AG04450 (cell line): ENCODE measurements at regions not wholly inside any gene's neighbourhood (a gene's known extent, or its start where the extent isn't known, plus 50 kb on each side); places are given as distances from the start of the nearest gene placed in this dataset.

Source experiments
- CTCF ChIA-PET: fragments of 300-600, 350-600 bp; formaldehyde crosslinking; extraction: SDS; loops from one replicate; lab custom pipeline; 2022; ENCODE audit warnings: antibody characterized with exemption, inconsistent platforms; lab: Charles Lee
- POLR2A ChIA-PET: fragments of 350-600 bp; formaldehyde crosslinking; extraction: SDS; loops from one replicate; lab custom pipeline; 2021; ENCODE audit warnings: antibody characterized with exemption, inconsistent platforms; lab: Yijun Ruan, JAX
- DNase-seq: peaks from one replicate; pipeline ENCODE4 v3.0.0-alpha.2; 2011; ENCODE audit warnings: low read depth, low spot score
- H3K27ac ChIP-seq: one replicate; pipeline ENCODE4 v1.5.1; 2012; ENCODE audit warnings: low read depth, low read length, control low read depth
- H3K27me3 ChIP-seq: one replicate; pipeline ENCODE4 v1.6.0; 2012; ENCODE audit warnings: low read length; ENCODE audit not compliant: control insufficient read depth, insufficient read depth
- H3K4me3 ChIP-seq: 2 replicates; pipeline ENCODE4 v1.5.1; 2011; ENCODE audit warnings: mild to moderate bottlenecking, low read depth, low read length, control low read depth
- H3K9me3 ChIP-seq: 2 replicates; pipeline ENCODE4 v1.5.1; 2012; ENCODE audit warnings: low read length; ENCODE audit not compliant: control insufficient read depth, insufficient read depth
- TF ChIP-seq, protein P1 (sequence below): IDR thresholded peaks from 2 replicates; pipeline ENCODE4 v1.5.1; 2011; ENCODE audit warnings: low read depth, low read length, control low read depth, inconsistent platforms

DNA sequence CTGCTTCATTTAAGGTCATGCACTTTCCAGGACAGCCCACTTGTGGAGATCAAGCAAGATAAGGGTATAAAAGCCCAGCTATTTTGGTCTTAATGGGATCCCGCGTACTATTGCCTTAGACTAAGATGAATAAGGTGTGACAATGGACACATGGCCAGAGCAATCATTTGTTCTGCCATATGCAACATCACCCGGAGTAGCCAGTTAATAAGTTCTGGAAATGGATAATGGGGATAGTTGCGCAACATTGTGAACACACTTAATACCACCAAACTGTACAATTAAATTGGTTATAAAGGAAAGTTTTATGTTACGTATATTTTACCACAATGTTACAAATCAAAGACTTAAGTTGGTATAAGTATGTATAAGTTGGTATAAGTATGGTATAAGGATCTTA lies 674.5 kb downstream of the HDGFL1 start:
- ChIA-PET CTCF (interaction anchor here (0.6 kb wide), 1 partner anchor 63 kb away, joined by 3 read pairs; no protein-coding TSS in a partner anchor), POLR2A (no interaction called here)
- H3K27me3 ChIP-seq, result no peaks in the 10 kb centered on the region
- TF ChIP-seq, protein P1, sequence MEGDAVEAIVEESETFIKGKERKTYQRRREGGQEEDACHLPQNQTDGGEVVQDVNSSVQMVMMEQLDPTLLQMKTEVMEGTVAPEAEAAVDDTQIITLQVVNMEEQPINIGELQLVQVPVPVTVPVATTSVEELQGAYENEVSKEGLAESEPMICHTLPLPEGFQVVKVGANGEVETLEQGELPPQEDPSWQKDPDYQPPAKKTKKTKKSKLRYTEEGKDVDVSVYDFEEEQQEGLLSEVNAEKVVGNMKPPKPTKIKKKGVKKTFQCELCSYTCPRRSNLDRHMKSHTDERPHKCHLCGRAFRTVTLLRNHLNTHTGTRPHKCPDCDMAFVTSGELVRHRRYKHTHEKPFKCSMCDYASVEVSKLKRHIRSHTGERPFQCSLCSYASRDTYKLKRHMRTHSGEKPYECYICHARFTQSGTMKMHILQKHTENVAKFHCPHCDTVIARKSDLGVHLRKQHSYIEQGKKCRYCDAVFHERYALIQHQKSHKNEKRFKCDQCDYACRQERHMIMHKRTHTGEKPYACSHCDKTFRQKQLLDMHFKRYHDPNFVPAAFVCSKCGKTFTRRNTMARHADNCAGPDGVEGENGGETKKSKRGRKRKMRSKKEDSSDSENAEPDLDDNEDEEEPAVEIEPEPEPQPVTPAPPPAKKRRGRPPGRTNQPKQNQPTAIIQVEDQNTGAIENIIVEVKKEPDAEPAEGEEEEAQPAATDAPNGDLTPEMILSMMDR, result no peak
- no peak overlapping the region for H3K27ac ChIP-seq
- no peak overlapping the region for H3K4me3 ChIP-seq
- DNase-seq, result no peak
- H3K9me3 ChIP-seq, result no peaks in the 10 kb centered on the region

- H3K27ac ChIP-seq, result no peak overlapping the region
- no peaks in the 10 kb centered on the region for H3K9me3 ChIP-seq
- TF ChIP-seq, protein P1, result no peak
- ChIA-PET CTCF (interaction anchor here (0.6 kb wide), 1 partner anchor 64 kb away, joined by 3 read pairs; no protein-coding TSS in a partner anchor), POLR2A (no interaction called here)
- no peak overlapping the region for H3K4me3 ChIP-seq
- no peaks in the 10 kb centered on the region for H3K27me3 ChIP-seq
- peak; percentile 58 for DNase-seq
Observed at GRCh38 chr6:23244300-23244699, 674.9 kb downstream of the HDGFL1 start.

DNA sequence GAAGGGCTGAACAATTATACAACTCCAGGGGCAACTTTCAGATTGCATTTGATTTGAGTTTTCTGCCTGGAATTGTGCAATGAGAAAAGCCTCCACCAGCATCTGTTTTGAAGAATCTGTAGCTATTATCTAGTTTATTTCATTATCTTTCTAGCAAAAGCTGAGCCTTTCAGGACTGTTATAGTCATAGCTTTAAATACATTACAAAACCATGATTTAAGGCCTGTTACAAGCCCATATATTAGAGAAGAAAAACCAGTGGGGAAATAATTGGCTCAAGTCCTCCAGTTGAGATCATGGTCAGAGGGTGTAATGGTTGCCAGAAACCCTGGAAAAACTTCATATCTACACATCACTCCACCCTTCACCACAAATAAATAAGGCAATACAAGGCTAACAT lies 676.2 kb downstream of the HDGFL1 start:
- DNase-seq, result no peak
- H3K27me3 ChIP-seq, result no peaks in the 10 kb centered on the region
- H3K27ac ChIP-seq, result no peak overlapping the region
- CTCF ChIA-PET, result interaction anchor here (1.6 kb wide), 1 partner anchor 30 kb away, joined by 3 read pairs; no protein-coding TSS in a partner anchor
- TF ChIP-seq, protein P1, result no peak
- no peak overlapping the region for H3K4me3 ChIP-seq
- POLR2A ChIA-PET, result no interaction called here
- no peaks in the 10 kb centered on the region for H3K9me3 ChIP-seq

GRCh38 chr6:23246896-23247295 lies 677.5 kb downstream of the HDGFL1 start:
- H3K9me3 ChIP-seq, result no peaks in the 10 kb centered on the region
- ChIA-PET POLR2A (no interaction called here), CTCF (interaction anchor here (1.6 kb wide), 1 partner anchor 29 kb away, joined by 3 read pairs; no protein-coding TSS in a partner anchor)
- no peak overlapping the region for H3K27ac ChIP-seq
- no peaks in the 10 kb centered on the region for H3K27me3 ChIP-seq
- TF ChIP-seq, protein P1, result no peak
- DNase-seq, result no peak
- H3K4me3 ChIP-seq, result no peak overlapping the region

- no peak for DNase-seq
- no peak overlapping the region for H3K4me3 ChIP-seq
- CTCF ChIA-PET, result no interaction called here
- TF ChIP-seq, protein P1, result no peak
- POLR2A ChIA-PET, result no interaction called here
- no peak overlapping the region for H3K27ac ChIP-seq
- H3K27me3 ChIP-seq, result no peaks in the 10 kb centered on the region
- H3K9me3 ChIP-seq, result no peaks in the 10 kb centered on the region
Observed at GRCh38 chr6:23250556-23250955, 681.2 kb downstream of the HDGFL1 start.
